HCT116 (cell line): ENCODE measurements at regions not wholly inside any gene's neighbourhood (a gene's known extent, or its start where the extent isn't known, plus 50 kb on each side); places are given as distances from the start of the nearest gene placed in this dataset.

Source experiments
- ATAC-seq: fragments of 200-7000 bp; cut with Tn5 transposase; 2 replicates; pipeline ENCODE4 v1.9.1; 2020; ENCODE audit warnings: mild to moderate bottlenecking, moderate library complexity
- BruUV-seq: library from RNA; stranded (reverse); fragments of 400-500 nt; replicated peaks from 2 replicates; lab custom pipeline; 2021; lab: Mats Ljungman, UMichigan
- CTCF ChIA-PET: fragments of 300-600 bp; sonication (Branson Sonifier 250); formaldehyde crosslinking; loops from one replicate; lab custom pipeline; 2021; ENCODE audit warnings: antibody characterized with exemption; lab: Charles Lee
- POLR2A ChIA-PET: fragments of 300-600, 350-600 bp; sonication (Branson Sonifier 250); formaldehyde crosslinking; loops from one replicate; lab custom pipeline; 2021; ENCODE audit warnings: antibody characterized with exemption; lab: Charles Lee
- RAD21 ChIA-PET, 2 experiments: fragments of 300-600 bp; sonication (Branson Sonifier 250); formaldehyde crosslinking; loops; one replicate each; lab custom pipeline; 2023; ENCODE audit warnings: low total read pairs in 2 of 2; ENCODE audit not compliant: uncharacterized antibody in 2 of 2, unreplicated experiment in 2 of 2, low non-redundant PET in 1 of 2; lab: Charles Lee
- DNase-seq: peaks from one replicate; pipeline ENCODE4 v3.0.0-alpha.2; 2010; ENCODE audit warnings: low read depth, low spot score
- H2AFZ ChIP-seq: fragments of 200-600 bp; shearing (Covaris generic), sonication (generic); 2 replicates; pipeline ENCODE4 v1.6.1; 2017; ENCODE audit warnings: low read depth, mixed run types, mixed read lengths, antibody characterized with exemption, low read length; ENCODE audit not compliant: poor library complexity, severe bottlenecking
- H3K27ac ChIP-seq: 2 replicates; pipeline ENCODE4 v1.5.1; 2012; ENCODE audit warnings: low read depth, low read length
- H3K27me3 ChIP-seq: fragments of 200-600 bp; sonication (generic); 2 replicates; pipeline ENCODE4 v1.6.1; 2016; ENCODE audit warnings: mixed run types, low read length, mixed read lengths; ENCODE audit not compliant: insufficient read depth
- H3K36me3 ChIP-seq, 2 experiments: fragments of 200-500 bp in 1 of 2; fragments of 200-600 bp in 1 of 2; sonication (Bioruptor generic) in 1 of 2; sonication (generic) in 1 of 2; 2 replicates each; pipeline versions ENCODE4 v1.5.1 to v1.6.1; 2014 to 2016; ENCODE audit warnings: low read length in 2 of 2, inconsistent platforms in 1 of 2, mixed read lengths in 1 of 2, mixed run types in 1 of 2; ENCODE audit not compliant: insufficient read depth in 2 of 2, control insufficient read depth in 1 of 2
- H3K4me1 ChIP-seq, 2 experiments: fragments of 200-600 bp in 1 of 2; sonication (generic) in 1 of 2; 2 replicates each; pipeline versions ENCODE4 v1.5.1 to v1.6.1; 2012 to 2017; ENCODE audit warnings: low read length in 2 of 2, inconsistent platforms in 1 of 2, mild to moderate bottlenecking in 1 of 2, mixed read lengths in 1 of 2, mixed run types in 1 of 2, moderate library complexity in 1 of 2; ENCODE audit not compliant: insufficient read depth in 2 of 2, control insufficient read depth in 1 of 2
- H3K4me2 ChIP-seq: fragments of 200-600 bp; sonication (generic); 2 replicates; pipeline ENCODE4 v1.6.1; 2017; ENCODE audit warnings: mixed run types, low read length, mixed read lengths
- H3K4me3 ChIP-seq, 2 experiments: fragments of 200-600 bp in 1 of 2; sonication (generic) in 1 of 2; replicated peaks in 1 of 2; 2 replicates each; pipeline ENCODE4 v1.5.1; 2011 to 2016; ENCODE audit warnings: low read length in 2 of 2, control low read depth in 1 of 2, low read depth in 1 of 2, mild to moderate bottlenecking in 1 of 2, mixed read lengths in 1 of 2, mixed run types in 1 of 2
- H3K79me2 ChIP-seq: fragments of 200-600 bp; sonication (generic); 2 replicates; pipeline ENCODE4 v1.6.1; 2017; ENCODE audit warnings: mild to moderate bottlenecking, mixed run types, low read length, moderate library complexity, mixed read lengths; ENCODE audit not compliant: insufficient read depth
- H3K9ac ChIP-seq: fragments of 200-600 bp; sonication (generic); 2 replicates; pipeline ENCODE4 v1.6.1; 2016; ENCODE audit warnings: low read length, mixed read lengths
- H3K9me2 ChIP-seq: fragments of 200-600 bp; sonication (generic), shearing (Covaris generic); 2 replicates; pipeline ENCODE4 v1.6.1; 2017; ENCODE audit warnings: mixed run types, mild to moderate bottlenecking, moderate library complexity; ENCODE audit not compliant: insufficient read depth
- H3K9me3 ChIP-seq, 2 experiments: fragments of 200-500 bp in 1 of 2; fragments of 200-600 bp in 1 of 2; sonication (Bioruptor generic) in 1 of 2; sonication (generic) in 1 of 2; 2 replicates each; pipeline ENCODE4 v1.6.1; 2014 to 2017; ENCODE audit warnings: low read length in 2 of 2, mixed read lengths in 2 of 2, inconsistent platforms in 1 of 2, low read depth in 1 of 2, mild to moderate bottlenecking in 1 of 2, mixed run types in 1 of 2, moderate library complexity in 1 of 2; ENCODE audit not compliant: control insufficient read depth in 1 of 2, insufficient read depth in 1 of 2
- H4K20me1 ChIP-seq: fragments of 200-600 bp; sonication (generic), shearing (Covaris generic); 2 replicates; pipeline ENCODE4 v1.6.1; 2017; ENCODE audit warnings: mixed run types, mild to moderate bottlenecking, moderate library complexity; ENCODE audit not compliant: insufficient read depth
- CBX3 ChIP-seq: IDR thresholded peaks from 2 replicates; pipeline ENCODE4 v1.6.1; 2012; ENCODE audit warnings: low read depth
- CEBPB ChIP-seq: IDR thresholded peaks from 2 replicates; pipeline ENCODE4 v1.6.1; 2012; ENCODE audit warnings: low read depth
- EGR1 ChIP-seq: IDR thresholded peaks from 2 replicates; pipeline ENCODE4 v1.6.1; 2012; ENCODE audit warnings: low read depth
- ELF1 ChIP-seq: IDR thresholded peaks from 2 replicates; pipeline ENCODE4 v1.6.1; 2012; ENCODE audit warnings: low read depth, borderline replicate concordance
- EZH2 ChIP-seq: fragments of 200-600 bp; sonication (generic); IDR thresholded peaks from 2 replicates; pipeline ENCODE4 v1.6.1; 2017; ENCODE audit warnings: antibody characterized with exemption, mixed run types
- EZH2phosphoT487 ChIP-seq: fragments of 200-600 bp; IDR thresholded peaks from 2 replicates; pipeline ENCODE4 v1.6.1; 2018; ENCODE audit warnings: antibody characterized with exemption, borderline replicate concordance
- FOSL1 ChIP-seq: IDR thresholded peaks from 2 replicates; pipeline ENCODE4 v1.6.1; 2012; ENCODE audit warnings: low read depth
- JUND ChIP-seq: IDR thresholded peaks from 2 replicates; pipeline ENCODE4 v1.6.1; 2012
- MAX ChIP-seq: IDR thresholded peaks from 2 replicates; pipeline ENCODE4 v1.6.1; 2012
- RAD21 ChIP-seq: IDR thresholded peaks from 2 replicates; pipeline ENCODE4 v1.6.1; 2012; ENCODE audit warnings: low read depth, mild to moderate bottlenecking
- REST ChIP-seq: IDR thresholded peaks from 2 replicates; pipeline ENCODE4 v1.6.1; 2012; ENCODE audit warnings: low read depth
- SIN3A ChIP-seq: IDR thresholded peaks from 2 replicates; pipeline ENCODE4 v1.6.1; 2012; ENCODE audit warnings: low read depth
- SP1 ChIP-seq: IDR thresholded peaks from 2 replicates; pipeline ENCODE4 v1.6.1; 2012; ENCODE audit warnings: low read depth
- YY1 ChIP-seq: IDR thresholded peaks from 2 replicates; pipeline ENCODE4 v1.6.1; 2011; ENCODE audit warnings: low read length, low read depth, moderate library complexity, mild to moderate bottlenecking; ENCODE audit not compliant: insufficient replicate concordance; ENCODE audit errors: extremely low read depth
- ZBTB33 ChIP-seq: IDR thresholded peaks from 2 replicates; pipeline ENCODE4 v1.6.1; 2011; ENCODE audit warnings: mild to moderate bottlenecking, low read length, moderate library complexity; ENCODE audit not compliant: insufficient replicate concordance; ENCODE audit errors: extremely low read depth
- ZFX ChIP-seq: fragments of 450-650 bp; IDR thresholded peaks from 2 replicates; pipeline ENCODE4 v1.6.1; 2017
- ZNF274 ChIP-seq: fragments of 200-500 bp; sonication (Bioruptor generic); IDR thresholded peaks from 2 replicates; pipeline ENCODE4 v1.6.1; 2014; ENCODE audit warnings: mild to moderate bottlenecking, low read depth, low read length, inconsistent platforms
- intact Hi-C: fragments of 100-400 bp; cut with micrococcal nuclease; formaldehyde crosslinking; loops from 2 replicates; pipeline ENCODE4 v1.10.0; 2022

- BruUV-seq: no TSS peak
- intact Hi-C loops: no loop called here
- no peak overlapping the region for H3K4me3 ChIP-seq
- no peaks in the 10 kb centered on the region for H3K79me2 ChIP-seq
- no peak overlapping the region for H2AFZ ChIP-seq
- no peak overlapping the region for H3K27ac ChIP-seq
- ATAC-seq (no peak), DNase-seq (no peak)
- no peak overlapping the region for H3K9ac ChIP-seq
- H3K9me2 ChIP-seq: no peaks in the 10 kb centered on the region
- H3K36me3 ChIP-seq: no peaks in the 10 kb centered on the region
- no peaks in the 10 kb centered on the region for H3K4me1 ChIP-seq
- H4K20me1 ChIP-seq: no peaks in the 10 kb centered on the region
- H3K4me2 ChIP-seq: no peak overlapping the region
- TF ChIP-seq ELF1: no peak
- RAD21 ChIA-PET: interaction anchor here in 1 of 2 experiments (0.7 kb wide), 1 partner anchor 515 kb away, joined by 3 read pairs; no protein-coding TSS in a partner anchor
- no peaks in the 10 kb centered on the region for H3K9me3 ChIP-seq
- CTCF ChIA-PET: no interaction called here
- no peaks in the 10 kb centered on the region for H3K27me3 ChIP-seq
- POLR2A ChIA-PET: no interaction called here
These were observed 595.5 kb downstream of the SLITRK1 start for GRCh38 chr13:83286737-83287136.

- ChIA-PET POLR2A (no interaction called here), CTCF (no interaction called here)
- intact Hi-C loops: no loop called here
- no peaks in the 10 kb centered on the region for H4K20me1 ChIP-seq
- H3K27me3 ChIP-seq: no peaks in the 10 kb centered on the region
- no peaks in the 10 kb centered on the region for H3K36me3 ChIP-seq
- no TSS peak for BruUV-seq
- no peak overlapping the region for H3K9ac ChIP-seq
- no peaks in the 10 kb centered on the region; a peak in 1 of 4 replicates for H3K9me3 ChIP-seq
- TF ChIP-seq YY1: no peak
- no peak for TF ChIP-seq EZH2
- no peak for TF ChIP-seq REST
- no peak for TF ChIP-seq SP1
- no peak for TF ChIP-seq SIN3A
- TF ChIP-seq ZNF274: no peak
- no peak for TF ChIP-seq EGR1
- no peak for TF ChIP-seq JUND
- no peak for TF ChIP-seq RAD21
- no peak for TF ChIP-seq CEBPB
- TF ChIP-seq ZBTB33: no peak
- no peak for TF ChIP-seq EZH2phosphoT487
- no peak for TF ChIP-seq MAX
- no peak for TF ChIP-seq CBX3
- no peak for TF ChIP-seq ZFX
- TF ChIP-seq FOSL1: no peak
- TF ChIP-seq, all 23 proteins: peak for 0
- Histone ChIP-seq H3K4me1 (no peaks in the 10 kb centered on the region), H3K4me3 (no peak overlapping the region), H3K79me2 (no peaks in the 10 kb centered on the region), H3K9me2 (no peaks in the 10 kb centered on the region), H3K27ac (no peak overlapping the region), H3K4me2 (no peak overlapping the region), H2AFZ (no peak overlapping the region)
- DNase-seq (no peak), ATAC-seq (no peak)
- RAD21 ChIA-PET: no interaction called here
These were observed 600.6 kb downstream of the SLITRK1 start for GRCh38 chr13:83281654-83282053.
